CD4-positive, CD25-positive, alpha-beta regulatory T cell (primary cell): ENCODE measurements at regions not wholly inside any gene's neighbourhood (a gene's known extent, or its start where the extent isn't known, plus 50 kb on each side); places are given as distances from the start of the nearest gene placed in this dataset.

Experiments
- ATAC-seq, 2 donors: fragments of 150-1000 bp; cut with Tn5 transposase; one replicate each; pipeline ENCODE4 v1.10.0; 2021; ENCODE audit warnings: low read depth in 2 of 2, moderate number of reproducible peaks in 2 of 2, moderate library complexity in 1 of 2
- DNase-seq, 3 donors: peaks; one replicate each; pipeline versions ENCODE4 v3.0.0 to v3.0.0-alpha.2; 2012 to 2022; ENCODE audit warnings: mixed read lengths in 1 of 3
- H3K27ac ChIP-seq: one replicate; pipeline ENCODE4 v1.7.0; 2013; ENCODE audit warnings: mild to moderate bottlenecking, low read length; ENCODE audit not compliant: insufficient read depth, poor library complexity, severe bottlenecking
- H3K27me3 ChIP-seq: one replicate; pipeline ENCODE4 v1.7.0; 2013; ENCODE audit warnings: low read length; ENCODE audit not compliant: control insufficient read depth, insufficient read depth
- H3K36me3 ChIP-seq: one replicate; pipeline ENCODE4 v1.7.0; 2013; ENCODE audit warnings: mild to moderate bottlenecking, low read length, moderate library complexity; ENCODE audit not compliant: control insufficient read depth, insufficient read depth
- H3K4me1 ChIP-seq: 2 replicates; pipeline ENCODE4 v1.7.0; 2013; ENCODE audit warnings: mild to moderate bottlenecking, low read length; ENCODE audit not compliant: insufficient read depth, control insufficient read depth, poor library complexity, severe bottlenecking
- H3K4me3 ChIP-seq: one replicate; pipeline ENCODE4 v1.7.0; 2013; ENCODE audit warnings: low read depth, mild to moderate bottlenecking, low read length, moderate library complexity
- H3K9me3 ChIP-seq, 2 experiments: 1 replicate in 1 of 2; 2 replicates in 1 of 2; pipeline ENCODE4 v1.7.0; 2013; ENCODE audit warnings: low read length in 2 of 2, mild to moderate bottlenecking in 1 of 2, moderate library complexity in 1 of 2; ENCODE audit not compliant: control insufficient read depth in 2 of 2
- H3K27ac Mint-ChIP-seq, 3 donors: one replicate each; pipeline ENCODE4 v1.8.0; 2020 to 2022; ENCODE audit warnings: mild to moderate bottlenecking in 3 of 3, mixed read lengths in 3 of 3, moderate library complexity in 2 of 3
- H3K27me3 Mint-ChIP-seq: one replicate; pipeline ENCODE4 v1.8.0; 2022; ENCODE audit warnings: mild to moderate bottlenecking, mixed read lengths
- H3K36me3 Mint-ChIP-seq: one replicate; pipeline ENCODE4 v1.8.0; 2020; ENCODE audit warnings: mixed read lengths
- H3K4me1 Mint-ChIP-seq, 4 donors: one replicate each; pipeline ENCODE4 v1.8.0; 2020 to 2022; ENCODE audit warnings: mixed read lengths in 4 of 4, mild to moderate bottlenecking in 1 of 4
- H3K4me3 Mint-ChIP-seq, 4 donors: one replicate each; pipeline ENCODE4 v1.8.0; 2020 to 2022; ENCODE audit warnings: mild to moderate bottlenecking in 4 of 4, mixed read lengths in 4 of 4, moderate library complexity in 3 of 4
- H3K9me3 Mint-ChIP-seq, 7 donors: one replicate each; pipeline ENCODE4 v1.8.0; 2020 to 2022; ENCODE audit warnings: mixed read lengths in 7 of 7, mild to moderate bottlenecking in 3 of 7, moderate library complexity in 2 of 7

GRCh38 chr4:65954416-65954815, 284.1 kb upstream of the EPHA5 start:
- Histone ChIP-seq H3K4me3 (no peak overlapping the region), H3K27me3 (no peaks in the 10 kb centered on the region), H3K27ac (no peak overlapping the region), H3K36me3 (no peaks in the 10 kb centered on the region), H3K4me1 (no peaks in the 10 kb centered on the region), H3K9me3 (peaks cover 0 to 3% of the 10 kb centered on the region in 2 experiments)
- no peaks in the 10 kb centered on the region for H3K36me3 Mint-ChIP-seq
- no peaks in the 10 kb centered on the region for H3K4me1 Mint-ChIP-seq
- no peaks in the 10 kb centered on the region for H3K27me3 Mint-ChIP-seq
- H3K4me3 Mint-ChIP-seq: no peak overlapping the region
- DNase-seq (no peak), ATAC-seq (no peak)
- H3K27ac Mint-ChIP-seq: no peak overlapping the region
- peaks cover 0 to 17% (median 6%) of the 10 kb centered on the region in 7 donors for H3K9me3 Mint-ChIP-seq

- Histone ChIP-seq H3K4me3 (no peak overlapping the region), H3K27ac (no peak overlapping the region), H3K4me1 (no peaks in the 10 kb centered on the region), H3K36me3 (no peaks in the 10 kb centered on the region), H3K27me3 (no peaks in the 10 kb centered on the region), H3K9me3 (no peaks in the 10 kb centered on the region)
- no peak for DNase-seq
- no peaks in the 10 kb centered on the region for H3K4me1 Mint-ChIP-seq
- H3K27me3 Mint-ChIP-seq: no peaks in the 10 kb centered on the region
- no peak overlapping the region for H3K4me3 Mint-ChIP-seq
- no peaks in the 10 kb centered on the region for H3K36me3 Mint-ChIP-seq
- no peak for ATAC-seq
- H3K27ac Mint-ChIP-seq: no peak overlapping the region
- H3K9me3 Mint-ChIP-seq: peaks cover 0 to 17% (median 6%) of the 10 kb centered on the region in 7 donors
Measured at GRCh38 chr4:65951177-65951576, 280.9 kb upstream of the EPHA5 start.

GRCh38 chr4:65943076-65943475, 272.8 kb upstream of the EPHA5 start:
- H3K27me3 ChIP-seq: no peaks in the 10 kb centered on the region
- no peaks in the 10 kb centered on the region for H3K36me3 ChIP-seq
- peaks cover 0 to 9% (median 0%) of the 10 kb centered on the region in 7 donors for H3K9me3 Mint-ChIP-seq
- peaks cover 0 to 2% of the 10 kb centered on the region in 2 experiments for H3K9me3 ChIP-seq
- H3K4me3 Mint-ChIP-seq: no peak overlapping the region
- no peak overlapping the region for H3K27ac ChIP-seq
- H3K27ac Mint-ChIP-seq: no peak overlapping the region
- no peaks in the 10 kb centered on the region for H3K4me1 Mint-ChIP-seq
- DNase-seq (no peak), ATAC-seq (no peak)
- H3K36me3 Mint-ChIP-seq: no peaks in the 10 kb centered on the region
- no peaks in the 10 kb centered on the region for H3K27me3 Mint-ChIP-seq
- no peaks in the 10 kb centered on the region for H3K4me1 ChIP-seq
- no peak overlapping the region for H3K4me3 ChIP-seq

- Histone ChIP-seq H3K4me1 (no peaks in the 10 kb centered on the region), H3K36me3 (no peaks in the 10 kb centered on the region), H3K27ac (no peak overlapping the region), H3K27me3 (no peaks in the 10 kb centered on the region), H3K9me3 (peaks cover 2 to 5% of the 10 kb centered on the region in 2 experiments), H3K4me3 (no peak overlapping the region)
- Mint-ChIP-seq H3K27ac (no peak overlapping the region), H3K9me3 (peaks cover 0 to 18% (median 3%) of the 10 kb centered on the region in 7 donors), H3K4me3 (no peak overlapping the region), H3K27me3 (no peaks in the 10 kb centered on the region), H3K36me3 (no peaks in the 10 kb centered on the region), H3K4me1 (no peaks in the 10 kb centered on the region)
- DNase-seq (no peak), ATAC-seq (no peak)
Measured at GRCh38 chr4:65924843-65925242, 254.6 kb upstream of the EPHA5 start.

GRCh38 chr4:65923616-65924015, 253.3 kb upstream of the EPHA5 start:
- no peaks in the 10 kb centered on the region for H3K36me3 ChIP-seq
- H3K27ac ChIP-seq: no peak overlapping the region
- ATAC-seq (no peak), DNase-seq (no peak)
- H3K9me3 Mint-ChIP-seq: peaks cover 0 to 18% (median 3%) of the 10 kb centered on the region in 7 donors
- H3K9me3 ChIP-seq: peaks cover 2 to 5% of the 10 kb centered on the region in 2 experiments
- no peaks in the 10 kb centered on the region for H3K27me3 ChIP-seq
- no peaks in the 10 kb centered on the region for H3K36me3 Mint-ChIP-seq
- no peak overlapping the region for H3K4me3 Mint-ChIP-seq
- H3K4me3 ChIP-seq: no peak overlapping the region
- no peak overlapping the region for H3K27ac Mint-ChIP-seq
- no peaks in the 10 kb centered on the region for H3K4me1 Mint-ChIP-seq
- no peaks in the 10 kb centered on the region for H3K27me3 Mint-ChIP-seq
- no peaks in the 10 kb centered on the region for H3K4me1 ChIP-seq

GRCh38 chr4:65921180-65921579, 250.9 kb upstream of the EPHA5 start:
- ATAC-seq (no peak), DNase-seq (no peak)
- Histone ChIP-seq H3K27me3 (no peaks in the 10 kb centered on the region), H3K36me3 (no peaks in the 10 kb centered on the region), H3K4me3 (no peak overlapping the region), H3K27ac (no peak overlapping the region), H3K9me3 (peaks cover 2 to 5% of the 10 kb centered on the region in 2 experiments), H3K4me1 (no peaks in the 10 kb centered on the region)
- no peak overlapping the region for H3K27ac Mint-ChIP-seq
- H3K27me3 Mint-ChIP-seq: no peaks in the 10 kb centered on the region
- H3K9me3 Mint-ChIP-seq: peaks cover 0 to 24% (median 4%) of the 10 kb centered on the region in 7 donors
- H3K4me1 Mint-ChIP-seq: no peaks in the 10 kb centered on the region
- H3K36me3 Mint-ChIP-seq: no peaks in the 10 kb centered on the region
- H3K4me3 Mint-ChIP-seq: no peak overlapping the region

- Histone ChIP-seq H3K4me3 (no peak overlapping the region), H3K4me1 (no peaks in the 10 kb centered on the region), H3K27me3 (no peaks in the 10 kb centered on the region), H3K36me3 (no peaks in the 10 kb centered on the region), H3K27ac (no peak overlapping the region), H3K9me3 (peaks cover 2 to 5% of the 10 kb centered on the region in 2 experiments)
- Mint-ChIP-seq H3K27ac (no peak overlapping the region), H3K4me3 (no peak overlapping the region), H3K4me1 (no peaks in the 10 kb centered on the region), H3K36me3 (no peaks in the 10 kb centered on the region), H3K9me3 (peaks cover 0 to 24% (median 4%) of the 10 kb centered on the region in 7 donors), H3K27me3 (no peaks in the 10 kb centered on the region)
- DNase-seq: no peak
- ATAC-seq: no peak
Measured at GRCh38 chr4:65918872-65919271, 248.6 kb upstream of the EPHA5 start.

GRCh38 chr4:65918212-65918611, 247.9 kb upstream of the EPHA5 start:
- H3K27ac ChIP-seq: no peak overlapping the region
- H3K4me1 Mint-ChIP-seq: no peaks in the 10 kb centered on the region
- no peaks in the 10 kb centered on the region for H3K27me3 ChIP-seq
- ATAC-seq (no peak), DNase-seq (no peak)
- peaks cover 2 to 5% of the 10 kb centered on the region in 2 experiments for H3K9me3 ChIP-seq
- peaks cover 0 to 24% (median 4%) of the 10 kb centered on the region in 7 donors for H3K9me3 Mint-ChIP-seq
- H3K36me3 ChIP-seq: no peaks in the 10 kb centered on the region
- H3K27ac Mint-ChIP-seq: no peak overlapping the region
- no peaks in the 10 kb centered on the region for H3K36me3 Mint-ChIP-seq
- H3K4me3 ChIP-seq: no peak overlapping the region
- H3K4me1 ChIP-seq: no peaks in the 10 kb centered on the region
- H3K27me3 Mint-ChIP-seq: no peaks in the 10 kb centered on the region
- H3K4me3 Mint-ChIP-seq: no peak overlapping the region
